Smooth muscle cell (in vitro differentiated cells): ENCODE measurements at regions not wholly inside any gene's neighbourhood (a gene's known extent, or its start where the extent isn't known, plus 50 kb on each side); places are given as distances from the start of the nearest gene placed in this dataset.

ENCODE experiments used
- DNase-seq: peaks from one replicate; lab custom pipeline; 2025; ENCODE audit not compliant: unreplicated experiment; lab: John Stamatoyannopoulos, UW
- H2AFZ ChIP-seq: fragments of 200-600 bp; sonication (generic); 2 replicates; pipeline ENCODE4 v1.6.0; 2016; ENCODE audit warnings: antibody characterized with exemption, low read depth, mild to moderate bottlenecking
- H3F3A ChIP-seq: fragments of 200-600 bp; sonication (generic); 2 replicates; pipeline ENCODE4 v1.6.0; 2017; ENCODE audit warnings: antibody characterized with exemption, low read depth
- H3K27ac ChIP-seq: fragments of 200-600 bp; sonication (generic); 2 replicates; pipeline ENCODE4 v1.5.1; 2016; ENCODE audit warnings: low read depth, mild to moderate bottlenecking
- H3K27me3 ChIP-seq: fragments of 200-600 bp; sonication (generic); 2 replicates; pipeline ENCODE4 v1.6.1; 2016; ENCODE audit warnings: low read depth, mild to moderate bottlenecking
- H3K36me3 ChIP-seq: fragments of 200-600 bp; sonication (generic); 2 replicates; pipeline ENCODE4 v1.5.1; 2016; ENCODE audit warnings: low read depth
- H3K4me1 ChIP-seq: fragments of 200-600 bp; sonication (generic); 2 replicates; pipeline ENCODE4 v1.5.1; 2016; ENCODE audit warnings: low read depth
- H3K4me2 ChIP-seq: fragments of 200-600 bp; sonication (generic); 2 replicates; pipeline ENCODE4 v1.6.0; 2016; ENCODE audit warnings: mild to moderate bottlenecking
- H3K4me3 ChIP-seq: fragments of 200-600 bp; sonication (generic); 2 replicates; pipeline ENCODE4 v1.5.1; 2016; ENCODE audit warnings: mild to moderate bottlenecking
- H3K79me2 ChIP-seq: fragments of 200-600 bp; sonication (generic); 2 replicates; pipeline ENCODE4 v1.6.0; 2016; ENCODE audit warnings: low read depth, mild to moderate bottlenecking
- H3K9ac ChIP-seq: fragments of 200-600 bp; sonication (generic); 2 replicates; pipeline ENCODE4 v1.6.0; 2016; ENCODE audit warnings: low read depth
- H3K9me3 ChIP-seq: fragments of 200-600 bp; sonication (generic); replicated peaks from 2 replicates; pipeline ENCODE4 v1.5.1; 2016; ENCODE audit warnings: low read depth
- H4K20me1 ChIP-seq: fragments of 200-600 bp; sonication (generic); 2 replicates; pipeline ENCODE4 v1.6.0; 2016; ENCODE audit warnings: low read depth
- WGBS: methylation state at CpG from one replicate; pipeline ENCODE4 v1.1.7; 2016; ENCODE audit warnings: low lambda C conversion rate; 5-methylcytosine and 5-hydroxymethylcytosine counted together
- TF ChIP-seq, protein P1 (sequence below): fragments of 200-600 bp; sonication (generic); IDR thresholded peaks from 2 replicates; pipeline ENCODE4 v1.5.1; 2017; ENCODE audit warnings: borderline replicate concordance, mild to moderate bottlenecking, antibody characterized with exemption; ENCODE audit not compliant: insufficient read depth, poor library complexity, severe bottlenecking

GRCh38 chr4:19729886-19730651 lies 521.6 kb upstream of the SLIT2 start:
- Histone ChIP-seq H3F3A (no peaks in the 10 kb centered on the region), H3K4me1 (no peaks in the 10 kb centered on the region), H3K9me3 (no peaks in the 10 kb centered on the region), H3K9ac (no peak overlapping the region), H3K4me2 (peak overlapping the region; percentile 44), H3K27me3 (no peaks in the 10 kb centered on the region), H3K79me2 (no peaks in the 10 kb centered on the region), H4K20me1 (no peaks in the 10 kb centered on the region), H2AFZ (peak overlapping the region; percentile 75), H3K4me3 (no peak overlapping the region), H3K36me3 (no peaks in the 10 kb centered on the region), H3K27ac (no peak overlapping the region)
- no peak for DNase-seq
- 51% methylated on average over 8 of the region's 8 CpGs for WGBS
- TF ChIP-seq, protein P1, sequence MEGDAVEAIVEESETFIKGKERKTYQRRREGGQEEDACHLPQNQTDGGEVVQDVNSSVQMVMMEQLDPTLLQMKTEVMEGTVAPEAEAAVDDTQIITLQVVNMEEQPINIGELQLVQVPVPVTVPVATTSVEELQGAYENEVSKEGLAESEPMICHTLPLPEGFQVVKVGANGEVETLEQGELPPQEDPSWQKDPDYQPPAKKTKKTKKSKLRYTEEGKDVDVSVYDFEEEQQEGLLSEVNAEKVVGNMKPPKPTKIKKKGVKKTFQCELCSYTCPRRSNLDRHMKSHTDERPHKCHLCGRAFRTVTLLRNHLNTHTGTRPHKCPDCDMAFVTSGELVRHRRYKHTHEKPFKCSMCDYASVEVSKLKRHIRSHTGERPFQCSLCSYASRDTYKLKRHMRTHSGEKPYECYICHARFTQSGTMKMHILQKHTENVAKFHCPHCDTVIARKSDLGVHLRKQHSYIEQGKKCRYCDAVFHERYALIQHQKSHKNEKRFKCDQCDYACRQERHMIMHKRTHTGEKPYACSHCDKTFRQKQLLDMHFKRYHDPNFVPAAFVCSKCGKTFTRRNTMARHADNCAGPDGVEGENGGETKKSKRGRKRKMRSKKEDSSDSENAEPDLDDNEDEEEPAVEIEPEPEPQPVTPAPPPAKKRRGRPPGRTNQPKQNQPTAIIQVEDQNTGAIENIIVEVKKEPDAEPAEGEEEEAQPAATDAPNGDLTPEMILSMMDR: no peak

DNA sequence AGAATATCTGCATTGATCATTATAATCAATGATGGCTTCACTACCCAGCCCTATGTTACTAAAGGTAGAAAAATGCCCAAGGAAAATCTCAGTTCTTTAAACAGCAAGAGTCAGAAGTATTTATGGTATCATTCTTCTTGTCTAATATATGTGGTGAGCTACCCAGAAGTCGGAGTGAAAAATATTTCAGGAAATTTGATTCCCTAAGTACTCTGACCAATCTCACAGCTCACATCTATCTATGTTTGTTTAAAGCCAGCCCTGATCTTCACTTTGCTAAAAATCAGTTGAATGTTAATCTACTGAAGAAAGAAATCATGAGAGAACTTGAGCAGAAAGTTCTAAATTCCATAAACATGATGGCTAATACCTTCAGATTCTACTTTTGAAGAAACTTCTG lies 522.9 kb upstream of the SLIT2 start:
- Histone ChIP-seq H3K4me1 (no peaks in the 10 kb centered on the region), H3K27ac (no peak overlapping the region), H3K4me2 (no peak overlapping the region), H3K79me2 (no peaks in the 10 kb centered on the region), H3F3A (no peaks in the 10 kb centered on the region), H3K9ac (no peak overlapping the region), H2AFZ (peak overlapping the region; percentile 34), H3K27me3 (no peaks in the 10 kb centered on the region), H3K36me3 (no peaks in the 10 kb centered on the region), H3K9me3 (no peaks in the 10 kb centered on the region), H4K20me1 (no peaks in the 10 kb centered on the region), H3K4me3 (no peak overlapping the region)
- WGBS: 71% methylated on average over 1 of the region's 1 CpG
- TF ChIP-seq, protein P1: no peak
- no peak for DNase-seq

DNA sequence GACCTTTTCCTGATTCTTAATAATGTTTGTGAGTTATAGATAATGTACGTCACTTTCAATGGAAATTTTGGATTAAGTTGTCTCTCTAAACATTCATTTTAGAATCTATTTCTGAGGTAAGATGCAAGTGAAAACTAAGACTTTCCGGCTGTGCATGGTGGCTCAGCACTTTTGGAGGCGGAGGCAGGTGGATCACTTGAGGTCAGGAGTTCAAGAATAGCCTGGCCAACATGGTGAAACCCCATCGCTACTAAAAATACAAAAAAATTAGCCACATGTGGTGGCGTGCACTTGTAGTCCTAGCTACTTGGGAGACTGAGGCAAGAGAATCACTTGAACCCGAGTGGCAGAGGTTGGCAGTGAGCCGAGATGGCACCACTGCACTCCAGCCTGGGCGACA lies 524.6 kb upstream of the SLIT2 start:
- H3K27ac ChIP-seq: no peak overlapping the region
- H3K4me1 ChIP-seq: no peaks in the 10 kb centered on the region
- H3K27me3 ChIP-seq: no peaks in the 10 kb centered on the region
- H3K79me2 ChIP-seq: no peaks in the 10 kb centered on the region
- no peak overlapping the region for H2AFZ ChIP-seq
- WGBS: 89% methylated on average over 8 of the region's 8 CpGs
- no peak overlapping the region for H3K4me3 ChIP-seq
- no peak overlapping the region for H3K9ac ChIP-seq
- H4K20me1 ChIP-seq: no peaks in the 10 kb centered on the region
- DNase-seq: no peak
- H3F3A ChIP-seq: no peaks in the 10 kb centered on the region
- no peaks in the 10 kb centered on the region for H3K36me3 ChIP-seq
- no peaks in the 10 kb centered on the region for H3K9me3 ChIP-seq
- no peak overlapping the region for H3K4me2 ChIP-seq
- TF ChIP-seq, protein P1: no peak

DNA sequence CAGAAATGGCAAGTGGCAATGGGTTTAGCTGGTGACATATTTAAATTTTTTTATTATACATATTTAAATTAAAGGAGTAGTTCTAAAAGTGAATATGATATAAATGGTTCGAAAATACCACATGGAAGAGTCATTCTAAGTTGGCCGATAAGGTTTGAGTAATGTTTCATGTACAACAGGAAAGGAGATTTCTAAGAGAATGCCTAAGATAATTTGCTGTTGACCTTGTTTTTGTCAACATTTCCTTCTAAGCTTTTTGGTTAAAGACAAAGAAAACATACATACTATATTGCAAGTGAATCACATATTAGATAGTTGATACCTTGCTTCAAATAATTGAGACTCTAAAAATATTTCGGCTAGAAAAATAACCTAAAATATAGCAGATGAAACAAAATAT lies 526.6 kb upstream of the SLIT2 start:
- no peak overlapping the region for H3K4me3 ChIP-seq
- H3K36me3 ChIP-seq: no peaks in the 10 kb centered on the region
- no peak for DNase-seq
- H3K27me3 ChIP-seq: no peaks in the 10 kb centered on the region
- H2AFZ ChIP-seq: no peak overlapping the region
- H3F3A ChIP-seq: no peaks in the 10 kb centered on the region
- no peak overlapping the region for H3K9ac ChIP-seq
- 85% methylated on average over 3 of the region's 3 CpGs for WGBS
- H3K4me1 ChIP-seq: no peaks in the 10 kb centered on the region
- H3K79me2 ChIP-seq: no peaks in the 10 kb centered on the region
- no peak overlapping the region for H3K4me2 ChIP-seq
- no peaks in the 10 kb centered on the region for H3K9me3 ChIP-seq
- TF ChIP-seq, protein P1: no peak
- H4K20me1 ChIP-seq: no peaks in the 10 kb centered on the region
- H3K27ac ChIP-seq: no peak overlapping the region
